ENCODE measurements at regions not wholly inside any gene's neighbourhood (a gene's known extent, or its start where the extent isn't known, plus 50 kb on each side); places are given as distances from the start of the nearest gene placed in this dataset.

DNA sequence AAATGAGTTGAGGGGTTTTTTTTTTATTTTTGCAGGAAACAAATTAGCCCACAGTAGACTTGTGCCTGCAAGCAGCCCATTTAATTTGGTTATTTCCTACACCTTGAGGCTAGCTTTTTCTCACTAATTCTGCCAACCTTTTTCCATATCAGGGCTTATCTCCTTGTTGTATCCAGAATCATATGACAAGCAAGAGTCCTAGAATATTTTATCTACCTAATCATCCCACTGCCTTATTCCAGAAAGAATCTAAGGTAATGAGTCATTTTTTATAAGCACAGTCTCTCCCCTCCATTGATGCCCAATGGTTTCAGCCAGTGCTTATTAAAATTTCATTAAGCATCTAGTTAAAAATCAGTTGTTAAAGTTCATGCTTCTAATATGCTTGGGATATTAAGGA lies 324.1 kb downstream of the BARHL2 start:
- TF ChIP-seq, protein P1, sequence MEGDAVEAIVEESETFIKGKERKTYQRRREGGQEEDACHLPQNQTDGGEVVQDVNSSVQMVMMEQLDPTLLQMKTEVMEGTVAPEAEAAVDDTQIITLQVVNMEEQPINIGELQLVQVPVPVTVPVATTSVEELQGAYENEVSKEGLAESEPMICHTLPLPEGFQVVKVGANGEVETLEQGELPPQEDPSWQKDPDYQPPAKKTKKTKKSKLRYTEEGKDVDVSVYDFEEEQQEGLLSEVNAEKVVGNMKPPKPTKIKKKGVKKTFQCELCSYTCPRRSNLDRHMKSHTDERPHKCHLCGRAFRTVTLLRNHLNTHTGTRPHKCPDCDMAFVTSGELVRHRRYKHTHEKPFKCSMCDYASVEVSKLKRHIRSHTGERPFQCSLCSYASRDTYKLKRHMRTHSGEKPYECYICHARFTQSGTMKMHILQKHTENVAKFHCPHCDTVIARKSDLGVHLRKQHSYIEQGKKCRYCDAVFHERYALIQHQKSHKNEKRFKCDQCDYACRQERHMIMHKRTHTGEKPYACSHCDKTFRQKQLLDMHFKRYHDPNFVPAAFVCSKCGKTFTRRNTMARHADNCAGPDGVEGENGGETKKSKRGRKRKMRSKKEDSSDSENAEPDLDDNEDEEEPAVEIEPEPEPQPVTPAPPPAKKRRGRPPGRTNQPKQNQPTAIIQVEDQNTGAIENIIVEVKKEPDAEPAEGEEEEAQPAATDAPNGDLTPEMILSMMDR (IDR thresholded peaks at IDR 0.05) = no peak
- no peak for TF ChIP-seq POLR2A (IDR thresholded peaks at IDR 0.05)
